NCI-H1694 (cell line): ENCODE measurements at regions not wholly inside any gene's neighbourhood (a gene's known extent, or its start where the extent isn't known, plus 50 kb on each side); places are given as distances from the start of the nearest gene placed in this dataset.

Source experiments
- DNase-seq: peaks from one replicate; lab custom pipeline; 2025; lab: John Stamatoyannopoulos, UW

- peak; percentile 56 for DNase-seq
Observed at GRCh38 chr7:31456646-31457368, 57.1 kb upstream of the ITPRID1 start.

GRCh38 chr7:31457551-31457950 lies 56.3 kb upstream of the ITPRID1 start:
- peak; percentile 21 for DNase-seq

- DNase-seq = no peak
Observed at GRCh38 chr7:31458203-31458602, 55.7 kb upstream of the ITPRID1 start.

- no peak for DNase-seq
Observed at GRCh38 chr7:31462636-31463035, 51.3 kb upstream of the ITPRID1 start.
